ENCODE measurements at regions not wholly inside any gene's neighbourhood (a gene's known extent, or its start where the extent isn't known, plus 50 kb on each side); places are given as distances from the start of the nearest gene placed in this dataset.
A peak's percentile ranks its signal among the peaks of the same experiment; 100 is the strongest.

GRCh38 chr15:85927931-85928537 lies 133.3 kb upstream of the KLHL25 start:
- DNase-seq = no peak

DNA sequence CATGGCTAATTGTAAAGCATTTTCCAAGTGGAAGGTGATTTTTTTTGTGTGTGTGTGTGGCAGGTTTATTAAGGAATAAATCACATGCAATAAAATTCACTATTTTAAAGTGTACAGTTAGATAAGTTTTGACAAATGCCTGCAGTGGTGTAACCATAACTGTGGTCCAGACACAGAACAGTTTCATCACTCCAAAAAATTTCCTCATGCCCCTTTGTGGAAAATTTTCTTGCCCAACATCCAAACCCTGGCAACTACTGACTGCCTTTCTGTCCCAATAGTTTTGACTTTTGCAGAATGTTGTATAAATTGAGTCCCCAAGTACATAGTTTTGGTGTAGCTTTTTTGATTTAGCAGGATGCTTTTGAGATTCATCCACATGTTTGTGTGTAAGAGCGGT lies 135.1 kb upstream of the KLHL25 start:
- intact Hi-C loops (cut with DNase I; ENCODE audit: low total_unique reads) = no loop called here
- Histone ChIP-seq H3K9me3 (no peaks in the 10 kb centered on the region), H3K4me1 (no peaks in the 10 kb centered on the region), H3K27ac (peak overlapping the region; percentile 50 to 66), H3K36me3 (no peaks in the 10 kb centered on the region), H3K4me3 (no peak overlapping the region), H3K27me3 (no peaks in the 10 kb centered on the region)
- peak in 1 of 2 donors; percentile 28 for DNase-seq
- TF ChIP-seq POLR2A (IDR thresholded peaks at IDR 0.05) (no peak), CTCF (IDR thresholded peaks at IDR 0.05) (no peak)

More at GRCh38 chr15:85927931-85928537, 133.3 kb upstream of the KLHL25 start:
- Histone ChIP-seq H3K4me3 (no peak overlapping the region), H3K9me3 (no peaks in the 10 kb centered on the region), H3K36me3 (no peaks in the 10 kb centered on the region), H3K27me3 (no peaks in the 10 kb centered on the region), H3K4me1 (no peaks in the 10 kb centered on the region), H3K27ac (no peak overlapping the region)
- intact Hi-C loops (cut with DNase I; ENCODE audit: low total_unique reads) = no loop called here
- TF ChIP-seq CTCF (IDR thresholded peaks at IDR 0.05) = no peak
- TF ChIP-seq POLR2A (IDR thresholded peaks at IDR 0.05) = no peak

DNA sequence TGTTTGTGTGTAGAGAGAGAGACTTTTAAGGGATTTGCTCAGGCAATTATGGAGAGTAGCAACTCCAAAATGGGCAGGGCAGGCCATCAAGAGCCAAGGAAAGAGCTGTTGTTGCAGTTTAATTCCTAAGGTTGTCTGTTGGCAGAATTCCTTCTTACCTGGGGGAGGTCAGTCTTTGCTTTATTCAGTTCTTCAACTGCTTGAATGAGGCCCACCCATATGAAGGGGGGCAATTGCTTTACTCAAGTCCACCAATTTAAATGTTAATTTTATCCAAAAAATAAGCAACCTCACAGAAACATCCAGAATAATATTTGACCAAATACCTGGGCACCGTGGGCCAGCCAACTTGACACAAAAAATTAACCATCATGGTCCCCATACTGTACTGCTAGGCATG lies 137.7 kb upstream of the KLHL25 start:
- TF ChIP-seq POLR2A (IDR thresholded peaks at IDR 0.05) = no peak
- no peak for TF ChIP-seq CTCF (IDR thresholded peaks at IDR 0.05)
- Histone ChIP-seq H3K4me1 (no peaks in the 10 kb centered on the region), H3K27me3 (no peaks in the 10 kb centered on the region), H3K9me3 (no peaks in the 10 kb centered on the region), H3K36me3 (no peaks in the 10 kb centered on the region), H3K27ac (no peak overlapping the region), H3K4me3 (no peak overlapping the region)
- intact Hi-C loops (cut with DNase I; ENCODE audit: low total_unique reads) = no loop called here
- no peak for DNase-seq

DNA sequence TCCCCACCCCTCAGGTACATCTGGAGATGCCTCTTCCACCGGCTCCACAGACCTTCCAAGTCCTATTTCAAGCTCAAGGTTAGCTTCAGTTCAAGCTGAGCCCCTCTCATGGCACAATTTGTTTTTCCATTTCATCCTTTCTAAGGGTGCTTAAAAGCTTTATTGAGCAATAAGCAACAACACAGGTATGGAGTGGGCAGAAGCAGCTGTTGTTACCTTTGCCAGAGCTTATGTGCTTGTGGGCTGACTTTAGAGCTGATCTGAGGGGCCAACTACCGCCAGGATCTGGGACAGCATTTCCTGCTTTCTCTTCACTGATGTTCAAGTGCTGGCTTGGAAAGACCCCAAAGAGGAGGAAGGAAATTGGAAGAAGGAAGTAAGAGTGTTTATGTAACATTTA lies 140.0 kb upstream of the KLHL25 start:
- no peaks in the 10 kb centered on the region for H3K9me3 ChIP-seq
- intact Hi-C loops (cut with DNase I; ENCODE audit: low total_unique reads) = no loop called here
- H3K4me3 ChIP-seq = no peak overlapping the region
- TF ChIP-seq POLR2A (IDR thresholded peaks at IDR 0.05) = no peak
- TF ChIP-seq CTCF (IDR thresholded peaks at IDR 0.05) = no peak
- H3K4me1 ChIP-seq = no peaks in the 10 kb centered on the region
- H3K27me3 ChIP-seq = no peaks in the 10 kb centered on the region
- no peak for DNase-seq
- no peak overlapping the region for H3K27ac ChIP-seq
- no peaks in the 10 kb centered on the region for H3K36me3 ChIP-seq

- Histone ChIP-seq H3K4me3 (no peak overlapping the region), H3K27ac (no peak overlapping the region), H3K4me1 (no peaks in the 10 kb centered on the region), H3K36me3 (no peaks in the 10 kb centered on the region), H3K27me3 (no peaks in the 10 kb centered on the region), H3K9me3 (no peaks in the 10 kb centered on the region)
- no peak for DNase-seq
- TF ChIP-seq CTCF (IDR thresholded peaks at IDR 0.05) (no peak), POLR2A (IDR thresholded peaks at IDR 0.05) (no peak)
- intact Hi-C loops (cut with DNase I; ENCODE audit: low total_unique reads) = no loop called here
These were observed 140.5 kb upstream of the KLHL25 start for GRCh38 chr15:85935182-85935581.

Data from uterus (tissue), 3 donors.